AG10803 (cell line): ENCODE measurements at regions not wholly inside any gene's neighbourhood (a gene's known extent, or its start where the extent isn't known, plus 50 kb on each side); places are given as distances from the start of the nearest gene placed in this dataset.

Experiments
- DNase-seq: peaks from one replicate; pipeline ENCODE4 v3.0.0; 2010; ENCODE audit warnings: low read depth
- H3K4me3 ChIP-seq: 2 replicates; pipeline ENCODE4 v1.5.1; 2011; ENCODE audit warnings: mild to moderate bottlenecking, low read length, control low read depth
- CTCF ChIP-seq: conservative IDR thresholded peaks from 2 replicates; pipeline ENCODE4 v1.5.1; 2011; ENCODE audit warnings: mild to moderate bottlenecking, low read length, control low read depth, inconsistent platforms

GRCh38 chr3:36656873-36657272, 107.5 kb downstream of the DCLK3 start:
- DNase-seq, result no peak
- no peak for TF ChIP-seq CTCF
- H3K4me3 ChIP-seq, result no peak overlapping the region

GRCh38 chr3:36653095-36653494, 111.3 kb downstream of the DCLK3 start:
- DNase-seq, result peak; percentile 55

GRCh38 chr3:36652104-36652503, 112.2 kb downstream of the DCLK3 start:
- DNase-seq, result no peak
- H3K4me3 ChIP-seq, result no peak overlapping the region
- no peak for TF ChIP-seq CTCF

More at GRCh38 chr3:36653095-36653494, 111.3 kb downstream of the DCLK3 start:
- no peak overlapping the region for H3K4me3 ChIP-seq
- no peak for TF ChIP-seq CTCF

- TF ChIP-seq CTCF, result no peak
- peak; percentile 61 for DNase-seq
- no peak overlapping the region for H3K4me3 ChIP-seq
Observed at GRCh38 chr3:36650271-36650671, 114.1 kb downstream of the DCLK3 start.

- DNase-seq, result peak; percentile 28
- no peak overlapping the region for H3K4me3 ChIP-seq
- TF ChIP-seq CTCF, result no peak
Observed at GRCh38 chr3:36649125-36649524, 115.2 kb downstream of the DCLK3 start.

GRCh38 chr3:36648241-36649034, 115.9 kb downstream of the DCLK3 start:
- H3K4me3 ChIP-seq, result no peak overlapping the region
- TF ChIP-seq CTCF, result no peak

GRCh38 chr3:36647423-36647853, 116.9 kb downstream of the DCLK3 start:
- no peak for TF ChIP-seq CTCF
- DNase-seq, result peak; percentile 63
- no peak overlapping the region for H3K4me3 ChIP-seq

More at GRCh38 chr3:36648241-36649034, 115.9 kb downstream of the DCLK3 start:
- peak; percentile 99 for DNase-seq
